CD8-positive, alpha-beta memory T cell (primary cell): ENCODE measurements at regions not wholly inside any gene's neighbourhood (a gene's known extent, or its start where the extent isn't known, plus 50 kb on each side); places are given as distances from the start of the nearest gene placed in this dataset.

Source experiments
- CTCF ChIA-PET: fragments of 350-600 bp; sonication (Branson Sonifier 250); formaldehyde crosslinking; loops from one replicate; lab custom pipeline; 2021; ENCODE audit warnings: antibody characterized with exemption; lab: Charles Lee
- POLR2A ChIA-PET: fragments of 350-600 bp; sonication (Branson Sonifier 250); formaldehyde crosslinking; loops from one replicate; lab custom pipeline; 2021; ENCODE audit warnings: antibody characterized with exemption; lab: Charles Lee
- DNase-seq, 5 donors: peaks; one replicate each; pipeline versions ENCODE4 v3.0.0 to v3.0.0-alpha.2; 2020 to 2022; ENCODE audit warnings: mixed read lengths in 1 of 5
- H3K27ac ChIP-seq: one replicate; pipeline ENCODE4 v1.7.0; 2013; ENCODE audit warnings: low read depth, mild to moderate bottlenecking, low read length, moderate library complexity
- H3K27me3 ChIP-seq: 2 replicates; pipeline ENCODE4 v1.7.0; 2013; ENCODE audit warnings: low read length, mild to moderate bottlenecking; ENCODE audit not compliant: insufficient read depth, poor library complexity, severe bottlenecking
- H3K36me3 ChIP-seq: 2 replicates; pipeline ENCODE4 v1.7.0; 2013; ENCODE audit warnings: mild to moderate bottlenecking, low read length, moderate library complexity; ENCODE audit not compliant: insufficient read depth
- H3K4me1 ChIP-seq: 2 replicates; pipeline ENCODE4 v1.7.0; 2013; ENCODE audit warnings: mild to moderate bottlenecking, low read length, moderate library complexity; ENCODE audit not compliant: insufficient read depth
- H3K4me3 ChIP-seq: 2 replicates; pipeline ENCODE4 v1.7.0; 2013; ENCODE audit warnings: mild to moderate bottlenecking, low read length
- H3K9me3 ChIP-seq: 2 replicates; pipeline ENCODE4 v1.7.0; 2013; ENCODE audit warnings: mild to moderate bottlenecking, low read length
- H3K27ac Mint-ChIP-seq, 8 donors: one replicate each; pipeline ENCODE4 v1.8.0; 2020 to 2021; ENCODE audit warnings: mixed read lengths in 8 of 8, mild to moderate bottlenecking in 6 of 8, inconsistent platforms in 3 of 8, moderate library complexity in 3 of 8
- H3K27me3 Mint-ChIP-seq, 2 donors: one replicate each; pipeline ENCODE4 v1.8.0; 2020 to 2021; ENCODE audit warnings: mixed read lengths in 2 of 2, mild to moderate bottlenecking in 1 of 2, moderate library complexity in 1 of 2
- H3K36me3 Mint-ChIP-seq, 3 donors: one replicate each; pipeline ENCODE4 v1.8.0; 2020 to 2021; ENCODE audit warnings: mixed read lengths in 3 of 3, inconsistent platforms in 1 of 3, mild to moderate bottlenecking in 1 of 3
- H3K4me1 Mint-ChIP-seq, 3 donors: one replicate each; pipeline ENCODE4 v1.8.0; 2020 to 2021; ENCODE audit warnings: mixed read lengths in 3 of 3, inconsistent platforms in 1 of 3, mild to moderate bottlenecking in 1 of 3
- H3K4me3 Mint-ChIP-seq, 7 donors: one replicate each; pipeline ENCODE4 v1.8.0; 2020 to 2021; ENCODE audit warnings: mixed read lengths in 7 of 7, mild to moderate bottlenecking in 6 of 7, moderate library complexity in 4 of 7, inconsistent platforms in 2 of 7
- H3K9me3 Mint-ChIP-seq, 5 donors: one replicate each; pipeline ENCODE4 v1.8.0; 2020 to 2022; ENCODE audit warnings: mixed read lengths in 5 of 5, mild to moderate bottlenecking in 3 of 5, moderate library complexity in 2 of 5, inconsistent platforms in 1 of 5

DNA sequence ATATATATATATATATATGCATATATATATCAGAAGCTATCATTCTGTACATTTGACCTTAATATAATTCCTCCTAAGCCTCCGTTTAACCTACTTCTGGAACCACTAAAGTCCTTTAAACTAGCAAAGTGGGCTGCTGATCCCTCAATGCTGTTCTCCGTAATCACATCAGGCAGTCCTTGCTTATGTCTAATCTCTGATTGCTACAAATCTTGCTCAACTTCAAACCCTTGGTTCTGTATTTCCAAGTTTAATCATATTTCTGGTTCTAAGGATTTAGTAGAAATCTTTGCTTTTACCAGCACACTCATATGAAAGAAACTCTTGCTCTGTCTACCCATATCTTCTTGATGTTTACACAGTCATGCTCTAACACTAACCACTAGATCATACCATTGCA is 91.5 kb upstream of the GALNT13 start:
- ChIA-PET POLR2A (no interaction called here), CTCF (no interaction called here)
- Mint-ChIP-seq H3K36me3 (no peaks in the 10 kb centered on the region), H3K27ac (no peak overlapping the region), H3K4me1 (no peaks in the 10 kb centered on the region), H3K9me3 (peaks cover 0 to 19% (median 2%) of the 10 kb centered on the region in 5 donors), H3K27me3 (no peaks in the 10 kb centered on the region), H3K4me3 (no peak overlapping the region)
- Histone ChIP-seq H3K27me3 (no peaks in the 10 kb centered on the region), H3K36me3 (no peaks in the 10 kb centered on the region), H3K4me1 (no peaks in the 10 kb centered on the region), H3K9me3 (no peaks in the 10 kb centered on the region), H3K27ac (no peak overlapping the region), H3K4me3 (no peak overlapping the region)
- DNase-seq: no peak

DNA sequence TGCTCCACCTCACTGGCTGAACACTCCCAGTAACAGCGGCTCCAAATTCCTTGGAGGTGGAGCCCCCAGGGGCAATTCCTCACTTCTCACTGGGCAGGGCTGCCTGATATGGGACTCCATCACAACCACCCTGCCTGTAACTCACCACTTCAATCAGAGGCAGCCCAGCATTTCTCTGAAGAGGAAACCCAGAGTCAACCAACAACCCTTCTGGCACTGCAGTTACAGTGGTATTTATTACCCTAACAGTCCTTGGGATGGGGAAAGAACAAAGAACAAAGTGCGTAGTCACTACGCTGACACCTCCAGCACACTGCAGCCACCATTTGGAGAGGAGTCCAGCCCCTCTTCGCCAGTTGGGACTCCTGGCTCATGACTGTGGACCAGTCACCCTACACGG is 85.7 kb upstream of the GALNT13 start:
- no peak overlapping the region for H3K4me3 Mint-ChIP-seq
- Histone ChIP-seq H3K9me3 (no peaks in the 10 kb centered on the region), H3K27ac (no peak overlapping the region), H3K36me3 (no peaks in the 10 kb centered on the region), H3K4me3 (no peak overlapping the region), H3K27me3 (no peaks in the 10 kb centered on the region), H3K4me1 (no peaks in the 10 kb centered on the region)
- H3K27ac Mint-ChIP-seq: no peak overlapping the region
- peaks cover 2 to 25% (median 12%) of the 10 kb centered on the region in 5 donors for H3K9me3 Mint-ChIP-seq
- DNase-seq: no peak
- no peaks in the 10 kb centered on the region for H3K4me1 Mint-ChIP-seq
- ChIA-PET POLR2A (no interaction called here), CTCF (no interaction called here)
- H3K27me3 Mint-ChIP-seq: no peaks in the 10 kb centered on the region
- H3K36me3 Mint-ChIP-seq: no peaks in the 10 kb centered on the region

DNA sequence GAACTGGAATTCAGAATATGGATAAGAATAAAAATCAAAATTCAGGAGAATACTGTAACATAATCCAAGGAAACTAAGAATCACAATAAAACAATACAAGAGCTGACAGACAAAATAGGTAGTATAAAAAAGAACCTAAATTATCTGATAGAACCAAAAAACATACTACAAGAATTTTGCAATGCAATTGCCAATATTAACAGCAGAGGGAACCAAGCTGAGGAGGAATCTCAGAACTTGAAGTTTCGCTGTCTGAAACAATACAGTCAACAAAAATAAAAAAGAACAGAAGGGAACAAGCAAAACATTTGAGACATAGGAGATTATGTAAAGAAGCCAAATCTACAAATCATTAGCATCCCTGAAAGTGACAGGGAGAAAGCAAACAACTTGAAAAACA is 84.1 kb upstream of the GALNT13 start:
- H3K4me3 Mint-ChIP-seq: no peak overlapping the region
- H3K4me3 ChIP-seq: no peak overlapping the region
- H3K27ac ChIP-seq: no peak overlapping the region
- CTCF ChIA-PET: interaction anchor here (0.7 kb wide), 1 partner anchor 13 kb away, joined by 3 read pairs; no protein-coding TSS in a partner anchor
- H3K36me3 Mint-ChIP-seq: no peaks in the 10 kb centered on the region
- no peak overlapping the region for H3K27ac Mint-ChIP-seq
- no peaks in the 10 kb centered on the region for H3K36me3 ChIP-seq
- H3K4me1 ChIP-seq: no peaks in the 10 kb centered on the region
- H3K4me1 Mint-ChIP-seq: no peaks in the 10 kb centered on the region
- H3K27me3 ChIP-seq: no peaks in the 10 kb centered on the region
- H3K9me3 Mint-ChIP-seq: peaks cover 2 to 21% (median 12%) of the 10 kb centered on the region in 5 donors
- no peaks in the 10 kb centered on the region for H3K9me3 ChIP-seq
- no peak for DNase-seq
- POLR2A ChIA-PET: no interaction called here
- no peaks in the 10 kb centered on the region for H3K27me3 Mint-ChIP-seq

DNA sequence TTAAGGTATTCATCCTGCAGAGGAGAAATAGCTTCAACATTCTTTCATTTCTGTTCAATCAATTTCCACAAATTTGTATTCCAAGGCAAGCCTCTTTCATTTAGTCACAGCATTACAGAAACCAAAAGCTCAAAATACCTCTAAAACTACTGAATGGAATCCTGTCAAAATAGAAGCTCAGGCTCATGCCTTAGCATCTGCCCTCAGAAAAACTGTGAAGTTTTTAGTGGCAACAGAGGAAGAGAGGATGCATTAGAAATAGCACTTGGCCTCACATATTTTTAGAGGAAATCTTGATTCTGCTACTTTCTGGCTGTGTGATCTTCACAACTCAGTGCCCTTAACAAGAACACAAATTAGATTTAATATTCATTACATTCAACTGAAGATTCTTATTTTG is 69.1 kb upstream of the GALNT13 start:
- peaks cover 0 to 17% (median 2%) of the 10 kb centered on the region in 5 donors for H3K9me3 Mint-ChIP-seq
- DNase-seq: no peak
- no peak overlapping the region for H3K4me3 ChIP-seq
- H3K4me1 Mint-ChIP-seq: no peaks in the 10 kb centered on the region
- no peaks in the 10 kb centered on the region for H3K4me1 ChIP-seq
- ChIA-PET CTCF (no interaction called here), POLR2A (no interaction called here)
- H3K27me3 Mint-ChIP-seq: no peaks in the 10 kb centered on the region
- no peak overlapping the region for H3K27ac ChIP-seq
- H3K4me3 Mint-ChIP-seq: no peak overlapping the region
- no peaks in the 10 kb centered on the region for H3K27me3 ChIP-seq
- H3K36me3 Mint-ChIP-seq: no peaks in the 10 kb centered on the region
- H3K9me3 ChIP-seq: no peaks in the 10 kb centered on the region
- no peak overlapping the region for H3K27ac Mint-ChIP-seq
- no peaks in the 10 kb centered on the region for H3K36me3 ChIP-seq

DNA sequence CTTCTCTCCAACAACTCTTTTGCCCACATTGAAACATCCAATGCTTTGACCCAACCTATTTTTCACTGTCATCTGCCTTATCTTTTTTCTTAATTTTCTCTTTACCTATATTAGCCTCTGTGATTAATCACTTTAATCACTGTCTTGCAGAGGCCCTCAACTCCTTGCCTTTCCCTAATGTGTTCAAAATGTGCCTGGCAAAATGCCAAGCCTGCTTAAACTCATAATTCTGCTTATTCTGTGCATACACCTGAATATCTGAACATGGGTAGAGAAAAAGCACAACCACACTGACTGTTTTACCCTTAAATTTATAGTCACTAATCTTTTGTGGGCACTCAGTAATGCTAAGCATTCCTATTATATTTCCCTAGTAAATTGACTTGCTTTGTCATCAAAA is 63.0 kb upstream of the GALNT13 start:
- ChIA-PET CTCF (no interaction called here), POLR2A (no interaction called here)
- Histone ChIP-seq H3K9me3 (no peaks in the 10 kb centered on the region), H3K4me3 (no peak overlapping the region), H3K36me3 (no peaks in the 10 kb centered on the region), H3K4me1 (no peaks in the 10 kb centered on the region), H3K27ac (no peak overlapping the region), H3K27me3 (no peaks in the 10 kb centered on the region)
- Mint-ChIP-seq H3K9me3 (peaks cover 0 to 17% (median 0%) of the 10 kb centered on the region in 5 donors), H3K27ac (no peak overlapping the region), H3K27me3 (no peaks in the 10 kb centered on the region), H3K4me3 (no peak overlapping the region), H3K4me1 (no peaks in the 10 kb centered on the region), H3K36me3 (no peaks in the 10 kb centered on the region)
- no peak for DNase-seq

DNA sequence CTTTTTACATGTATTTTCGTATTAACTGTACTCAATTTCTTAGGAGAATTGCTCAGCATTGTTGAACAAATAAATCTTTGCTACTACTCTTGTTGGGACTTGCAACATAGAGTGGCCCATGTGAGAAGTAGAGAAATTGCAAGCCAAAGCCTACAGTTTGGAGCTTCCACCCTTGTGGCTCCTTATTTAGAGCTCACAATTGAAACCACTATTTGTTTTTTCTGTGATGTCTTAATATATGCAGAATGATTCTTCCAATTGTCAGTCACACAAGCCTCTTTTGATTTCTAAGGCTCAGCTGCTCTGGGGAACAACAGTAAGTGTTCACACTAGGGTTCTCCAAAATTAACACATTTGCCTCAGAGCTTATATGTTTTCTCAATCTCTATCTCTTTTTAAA is 60.2 kb upstream of the GALNT13 start:
- CTCF ChIA-PET: no interaction called here
- Histone ChIP-seq H3K27ac (no peak overlapping the region), H3K4me1 (no peaks in the 10 kb centered on the region), H3K4me3 (no peak overlapping the region), H3K9me3 (no peaks in the 10 kb centered on the region), H3K36me3 (no peaks in the 10 kb centered on the region), H3K27me3 (no peaks in the 10 kb centered on the region)
- H3K27ac Mint-ChIP-seq: no peak overlapping the region
- H3K9me3 Mint-ChIP-seq: peaks cover 2 to 29% (median 5%) of the 10 kb centered on the region in 5 donors
- no peaks in the 10 kb centered on the region for H3K4me1 Mint-ChIP-seq
- DNase-seq: no peak
- H3K4me3 Mint-ChIP-seq: no peak overlapping the region
- H3K27me3 Mint-ChIP-seq: no peaks in the 10 kb centered on the region
- H3K36me3 Mint-ChIP-seq: no peaks in the 10 kb centered on the region
- POLR2A ChIA-PET: no interaction called here

DNA sequence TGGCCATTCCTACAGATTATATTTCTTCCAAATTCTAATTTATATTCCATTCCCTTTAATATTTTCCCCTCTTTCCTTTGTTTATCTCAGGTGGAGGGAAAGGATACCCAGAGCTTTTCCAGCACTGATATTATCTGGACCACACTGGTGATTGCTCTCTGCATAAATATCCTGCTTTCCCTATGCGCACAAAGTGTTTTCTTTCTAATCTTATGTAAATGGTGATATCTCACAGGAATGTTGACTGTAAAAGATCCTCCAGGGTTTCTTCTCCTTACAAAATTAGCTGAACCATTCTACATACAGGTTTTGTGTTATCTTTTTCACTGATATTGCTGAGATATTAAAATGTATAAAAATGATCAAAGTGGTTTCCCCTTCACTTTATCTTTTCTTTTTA is 59.1 kb upstream of the GALNT13 start:
- Histone ChIP-seq H3K9me3 (no peaks in the 10 kb centered on the region), H3K27me3 (no peaks in the 10 kb centered on the region), H3K4me3 (no peak overlapping the region), H3K4me1 (no peaks in the 10 kb centered on the region), H3K27ac (no peak overlapping the region), H3K36me3 (no peaks in the 10 kb centered on the region)
- ChIA-PET CTCF (no interaction called here), POLR2A (no interaction called here)
- no peaks in the 10 kb centered on the region for H3K4me1 Mint-ChIP-seq
- H3K36me3 Mint-ChIP-seq: no peaks in the 10 kb centered on the region
- H3K9me3 Mint-ChIP-seq: peaks cover 2 to 29% (median 5%) of the 10 kb centered on the region in 5 donors
- no peak overlapping the region for H3K27ac Mint-ChIP-seq
- H3K4me3 Mint-ChIP-seq: no peak overlapping the region
- H3K27me3 Mint-ChIP-seq: no peaks in the 10 kb centered on the region
- DNase-seq: no peak

DNA sequence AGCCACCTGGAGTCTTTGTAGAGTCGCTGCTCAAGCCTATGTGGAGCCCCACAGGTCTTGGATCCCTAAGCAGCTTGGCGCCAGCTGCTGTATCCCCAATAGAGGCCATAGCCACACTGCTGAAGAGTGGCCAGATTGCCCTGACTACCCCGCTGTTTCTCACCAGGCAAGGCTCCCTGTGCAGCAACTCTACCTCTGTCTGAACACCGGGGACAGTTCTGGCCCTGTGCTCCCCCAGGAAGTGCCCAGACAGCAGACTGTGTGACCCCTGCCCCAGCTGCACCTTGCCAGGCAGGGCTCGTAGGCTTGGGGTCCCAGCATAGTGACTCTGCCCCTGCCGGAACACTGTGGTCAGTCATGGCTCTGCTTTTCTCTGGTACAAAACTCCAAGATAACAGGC is 53.5 kb upstream of the GALNT13 start:
- POLR2A ChIA-PET: no interaction called here
- CTCF ChIA-PET: no interaction called here
- peaks cover 3% of the 10 kb centered on the region for H3K9me3 ChIP-seq

DNA sequence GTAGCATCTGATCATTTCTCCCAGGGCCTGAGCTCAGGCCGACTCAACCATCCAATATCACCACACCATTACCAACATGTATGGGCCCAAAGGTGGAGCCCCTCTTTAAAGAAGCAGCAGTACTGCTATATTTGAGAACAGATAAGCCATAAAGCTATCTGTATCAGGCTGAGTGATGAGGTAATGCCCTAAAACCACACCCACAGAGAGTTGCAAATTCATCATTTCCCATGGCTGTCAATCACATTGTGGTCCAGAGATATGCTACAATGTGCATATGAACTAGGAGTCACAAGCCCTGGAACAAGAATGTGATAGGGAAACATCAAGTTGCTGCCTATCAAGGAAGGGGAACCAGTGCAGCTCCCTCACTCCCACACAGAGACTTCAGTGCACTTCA is 52.6 kb upstream of the GALNT13 start:
- no peaks in the 10 kb centered on the region for H3K4me1 ChIP-seq
- no peak overlapping the region for H3K27ac ChIP-seq
- peaks cover 3% of the 10 kb centered on the region for H3K9me3 ChIP-seq
- H3K36me3 ChIP-seq: no peaks in the 10 kb centered on the region
- CTCF ChIA-PET: no interaction called here
- Mint-ChIP-seq H3K9me3 (peaks cover 0 to 15% (median 5%) of the 10 kb centered on the region in 5 donors), H3K27ac (no peak overlapping the region), H3K4me3 (no peak overlapping the region), H3K27me3 (no peaks in the 10 kb centered on the region), H3K4me1 (no peaks in the 10 kb centered on the region), H3K36me3 (no peaks in the 10 kb centered on the region)
- H3K4me3 ChIP-seq: no peak overlapping the region
- DNase-seq: no peak
- POLR2A ChIA-PET: no interaction called here
- no peaks in the 10 kb centered on the region for H3K27me3 ChIP-seq

More for the DNA sequence above, 53.5 kb upstream of the GALNT13 start:
- no peaks in the 10 kb centered on the region for H3K4me1 ChIP-seq
- no peaks in the 10 kb centered on the region for H3K27me3 ChIP-seq
- Mint-ChIP-seq H3K27me3 (no peaks in the 10 kb centered on the region), H3K9me3 (peaks cover 0 to 15% (median 7%) of the 10 kb centered on the region in 5 donors), H3K4me1 (no peaks in the 10 kb centered on the region), H3K4me3 (no peak overlapping the region), H3K36me3 (no peaks in the 10 kb centered on the region), H3K27ac (no peak overlapping the region)
- H3K36me3 ChIP-seq: no peaks in the 10 kb centered on the region
- no peak for DNase-seq
- no peak overlapping the region for H3K4me3 ChIP-seq
- H3K27ac ChIP-seq: no peak overlapping the region
